ENCODE measurements at regions not wholly inside any gene's neighbourhood (a gene's known extent, or its start where the extent isn't known, plus 50 kb on each side); places are given as distances from the start of the nearest gene placed in this dataset.

DNA sequence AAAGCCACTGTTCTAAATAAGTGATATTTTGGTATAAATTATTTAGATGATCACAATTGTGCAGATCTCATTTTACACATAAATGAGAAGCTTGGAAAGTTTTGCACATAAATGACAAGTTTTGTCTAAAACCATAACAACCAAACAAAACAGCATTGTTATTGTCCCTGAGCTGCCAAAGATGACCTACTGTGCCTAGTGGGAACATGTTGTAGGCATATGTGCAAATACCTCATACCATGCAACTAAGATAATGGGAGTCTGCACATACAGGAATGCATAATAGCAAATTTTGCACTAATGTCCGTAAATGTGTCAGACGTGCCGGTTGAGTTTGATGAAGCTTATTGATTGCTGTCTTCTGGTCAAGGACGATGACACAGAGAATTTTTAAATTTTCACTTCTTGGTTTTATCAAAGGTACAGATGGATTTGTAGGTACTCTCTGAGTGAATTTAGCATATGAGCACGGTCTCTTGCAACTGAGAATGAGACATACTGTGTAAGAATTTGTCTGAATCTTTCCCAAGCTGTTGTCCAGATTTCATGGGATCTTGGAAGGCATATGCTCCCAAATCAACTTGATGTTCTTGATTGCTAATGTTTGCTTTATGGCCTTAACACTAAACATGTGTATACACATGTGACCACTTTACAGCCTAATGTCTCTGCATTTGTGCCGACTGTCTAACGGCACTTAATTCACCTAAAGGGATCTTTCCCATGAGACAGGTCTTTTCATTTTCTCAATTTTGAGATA is 1133.5 kb downstream of the FAT4 start:
- ChIA-PET SMC1A (ENCODE audit: uncharacterized antibody, unreplicated experiment) (no interaction called here), POLR2A (no interaction called here), CTCF (interaction anchor here (0.8 kb wide), 1 partner anchor 1546 kb away, joined by 3 read pairs; no protein-coding TSS in a partner anchor), RAD21 (ENCODE audit: unreplicated experiment) (no interaction called here)
- 77% methylated on average over 7 of the region's 7 CpGs for WGBS (ENCODE audit: insufficient coverage, insufficient replicate concordance, low lambda C conversion rate, missing lambda C conversion rate)
- Histone ChIP-seq H4K20me1 (ENCODE audit: control insufficient read depth, insufficient read depth) (no peaks in the 10 kb centered on the region), H3K36me3 (ENCODE audit: control insufficient read depth in 2 of 2, insufficient read depth in 2 of 2, low read length in 1 of 2) (no peaks in the 10 kb centered on the region), H3K27me3 (replicated peaks in 1 of 2; ENCODE audit: control insufficient read depth in 2 of 2, insufficient read depth in 2 of 2, low read length in 1 of 2) (no peaks in the 10 kb centered on the region), H3K4me1 (ENCODE audit: control insufficient read depth, insufficient read depth, low read length) (no peaks in the 10 kb centered on the region), H3K9me3 (replicated peaks; ENCODE audit: control insufficient read depth, insufficient read depth, low read length) (no peaks in the 10 kb centered on the region), H3K4me2 (ENCODE audit: control insufficient read depth, insufficient read depth) (no peak overlapping the region), H3K79me2 (ENCODE audit: control insufficient read depth, insufficient read depth, low read length) (no peaks in the 10 kb centered on the region), H3K9ac (ENCODE audit: control insufficient read depth, insufficient read depth, low read length) (no peak overlapping the region), H2AFZ (ENCODE audit: control insufficient read depth, low read depth, low read length) (no peak overlapping the region), H3K4me3 (no peak overlapping the region), H3K27ac (ENCODE audit: control insufficient read depth, insufficient read depth) (no peak overlapping the region)
- DNase-seq (ENCODE audit: low read depth, low spot score) (no peak), FAIRE-seq (no peak), ATAC-seq (no peak)
- in situ Hi-C loops (cut with MboI), result no loop called here
- no peak for TF ChIP-seq IRF3 (IDR thresholded peaks at IDR 0.05)
- no peak for TF ChIP-seq MEF2A (IDR thresholded peaks at IDR 0.05; ENCODE audit: insufficient read depth, low read depth, low read length)
- no peak for TF ChIP-seq JUND (IDR thresholded peaks at IDR 0.05; ENCODE audit: low read depth, low read length)
- TF ChIP-seq CHD2 (IDR thresholded peaks at IDR 0.05; ENCODE audit: borderline replicate concordance, low read depth, low read length), result no peak
- TF ChIP-seq SRF (IDR thresholded peaks at IDR 0.05; ENCODE audit: low read depth in 2 of 2, low read length in 2 of 2), result no peak
- no peak for TF ChIP-seq GATAD2B (conservative IDR thresholded peaks at IDR 0.05; ENCODE audit: low read depth)
- no peak for TF ChIP-seq CEBPZ (IDR thresholded peaks at IDR 0.05; ENCODE audit: low read depth, low read length)
- no peak for TF ChIP-seq EZH2 (IDR thresholded peaks at IDR 0.05; ENCODE audit: borderline replicate concordance, control insufficient read depth, low read depth, low read length)
- TF ChIP-seq, protein P1, sequence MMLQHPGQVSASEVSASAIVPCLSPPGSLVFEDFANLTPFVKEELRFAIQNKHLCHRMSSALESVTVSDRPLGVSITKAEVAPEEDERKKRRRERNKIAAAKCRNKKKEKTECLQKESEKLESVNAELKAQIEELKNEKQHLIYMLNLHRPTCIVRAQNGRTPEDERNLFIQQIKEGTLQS (IDR thresholded peaks at IDR 0.05; ENCODE audit: borderline replicate concordance, extremely low read depth, low read depth, low read length), result no peak
- no peak for TF ChIP-seq IRF4 (IDR thresholded peaks at IDR 0.05; ENCODE audit: low read depth, low read length)
- TF ChIP-seq ZNF217 (IDR thresholded peaks at IDR 0.05), result no peak
- TF ChIP-seq TARDBP (IDR thresholded peaks at IDR 0.05; ENCODE audit: borderline replicate concordance), result no peak
- TF ChIP-seq MLLT1 (IDR thresholded peaks at IDR 0.05), result no peak
- no peak for TF ChIP-seq SPI1 (IDR thresholded peaks at IDR 0.05; ENCODE audit: borderline replicate concordance, insufficient read depth, low read depth, low read length)
- TF ChIP-seq NFYA (IDR thresholded peaks at IDR 0.05; ENCODE audit: borderline replicate concordance, low read depth, low read length), result no peak
- no peak for TF ChIP-seq KLF5 (IDR thresholded peaks at IDR 0.05; ENCODE audit: partially characterized antibody)
- BruUV-seq (replicated peaks), result no TSS peak
- intact Hi-C loops (cut with micrococcal nuclease; ENCODE audit: unreplicated experiment), result no loop called here
